ENCODE measurements at regions not wholly inside any gene's neighbourhood (a gene's known extent, or its start where the extent isn't known, plus 50 kb on each side); places are given as distances from the start of the nearest gene placed in this dataset.

GRCh38 chrX:39971760-39972159 lies 126.0 kb downstream of the BCOR start:
- Mint-ChIP-seq H3K9me3 (peaks cover 17% of the 10 kb centered on the region), H3K27me3 (ENCODE audit: insufficient read depth) (peaks cover under 1% of the 10 kb centered on the region), H3K36me3 (ENCODE audit: low read depth) (peaks cover 5% of the 10 kb centered on the region), H3K27ac (no peak overlapping the region), H3K4me3 (no peak overlapping the region), H3K4me1 (ENCODE audit: low read depth) (peaks cover 6% of the 10 kb centered on the region)
- no peak for DNase-seq (ENCODE audit: low spot score)
- intact Hi-C loops (cut with micrococcal nuclease): no loop called here

GRCh38 chrX:39972340-39972739 lies 125.4 kb downstream of the BCOR start:
- H3K36me3 Mint-ChIP-seq (ENCODE audit: low read depth): peaks cover 5% of the 10 kb centered on the region
- intact Hi-C loops (cut with micrococcal nuclease): no loop called here
- no peak overlapping the region for H3K27ac Mint-ChIP-seq
- peaks cover 2% of the 10 kb centered on the region for H3K27me3 Mint-ChIP-seq (ENCODE audit: insufficient read depth)
- no peak for DNase-seq (ENCODE audit: low spot score)
- no peak overlapping the region for H3K4me3 Mint-ChIP-seq
- H3K9me3 Mint-ChIP-seq: peaks cover 17% of the 10 kb centered on the region
- H3K4me1 Mint-ChIP-seq (ENCODE audit: low read depth): peaks cover 6% of the 10 kb centered on the region

GRCh38 chrX:39973810-39974209 lies 123.9 kb downstream of the BCOR start:
- H3K9me3 Mint-ChIP-seq: peaks cover 17% of the 10 kb centered on the region
- peaks cover 2% of the 10 kb centered on the region for H3K27me3 Mint-ChIP-seq (ENCODE audit: insufficient read depth)
- H3K4me1 Mint-ChIP-seq (ENCODE audit: low read depth): peaks cover 13% of the 10 kb centered on the region

GRCh38 chrX:39974270-39974669 lies 123.5 kb downstream of the BCOR start:
- Mint-ChIP-seq H3K36me3 (ENCODE audit: low read depth) (peaks cover 4% of the 10 kb centered on the region), H3K27me3 (ENCODE audit: insufficient read depth) (peaks cover 2% of the 10 kb centered on the region), H3K4me3 (no peak overlapping the region), H3K9me3 (peaks cover 17% of the 10 kb centered on the region), H3K27ac (no peak overlapping the region), H3K4me1 (ENCODE audit: low read depth) (peaks cover 13% of the 10 kb centered on the region)
- intact Hi-C loops (cut with micrococcal nuclease): no loop called here
- DNase-seq (ENCODE audit: low spot score): no peak

More at GRCh38 chrX:39973810-39974209, 123.9 kb downstream of the BCOR start:
- no peak overlapping the region for H3K27ac Mint-ChIP-seq
- no peak overlapping the region for H3K4me3 Mint-ChIP-seq
- intact Hi-C loops (cut with micrococcal nuclease): no loop called here
- H3K36me3 Mint-ChIP-seq (ENCODE audit: low read depth): peaks cover 4% of the 10 kb centered on the region
- no peak for DNase-seq (ENCODE audit: low spot score)

- intact Hi-C loops (cut with micrococcal nuclease): no loop called here
- Mint-ChIP-seq H3K4me3 (no peak overlapping the region), H3K27ac (no peak overlapping the region), H3K4me1 (ENCODE audit: low read depth) (peaks cover 9% of the 10 kb centered on the region), H3K9me3 (peaks cover 17% of the 10 kb centered on the region), H3K27me3 (ENCODE audit: insufficient read depth) (peaks cover 2% of the 10 kb centered on the region), H3K36me3 (ENCODE audit: low read depth) (peaks cover 4% of the 10 kb centered on the region)
- DNase-seq (ENCODE audit: low spot score): no peak
Measured at GRCh38 chrX:39975101-39975925, 122.4 kb downstream of the BCOR start.

- H3K36me3 Mint-ChIP-seq (ENCODE audit: low read depth): no peaks in the 10 kb centered on the region
- peaks cover under 1% of the 10 kb centered on the region for H3K27me3 Mint-ChIP-seq (ENCODE audit: insufficient read depth)
- H3K4me3 Mint-ChIP-seq: no peak overlapping the region
- DNase-seq (ENCODE audit: low spot score): no peak
- intact Hi-C loops (cut with micrococcal nuclease): no loop called here
- no peak overlapping the region for H3K27ac Mint-ChIP-seq
- no peaks in the 10 kb centered on the region for H3K9me3 Mint-ChIP-seq
- peaks cover 7% of the 10 kb centered on the region for H3K4me1 Mint-ChIP-seq (ENCODE audit: low read depth)
Measured at GRCh38 chrX:39981946-39982345, 115.8 kb downstream of the BCOR start.

- H3K27me3 Mint-ChIP-seq (ENCODE audit: insufficient read depth): no peaks in the 10 kb centered on the region
- peaks cover 5% of the 10 kb centered on the region for H3K4me1 Mint-ChIP-seq (ENCODE audit: low read depth)
- no peak overlapping the region for H3K4me3 Mint-ChIP-seq
- DNase-seq (ENCODE audit: low spot score): no peak
- no peaks in the 10 kb centered on the region for H3K9me3 Mint-ChIP-seq
- H3K27ac Mint-ChIP-seq: no peak overlapping the region
- no peaks in the 10 kb centered on the region for H3K36me3 Mint-ChIP-seq (ENCODE audit: low read depth)
- intact Hi-C loops (cut with micrococcal nuclease): no loop called here
Measured at GRCh38 chrX:39982948-39983347, 114.8 kb downstream of the BCOR start.

GRCh38 chrX:39983715-39984114 lies 114.0 kb downstream of the BCOR start:
- Mint-ChIP-seq H3K4me3 (no peak overlapping the region), H3K36me3 (ENCODE audit: low read depth) (no peaks in the 10 kb centered on the region), H3K4me1 (ENCODE audit: low read depth) (no peaks in the 10 kb centered on the region), H3K27me3 (ENCODE audit: insufficient read depth) (no peaks in the 10 kb centered on the region), H3K9me3 (no peaks in the 10 kb centered on the region), H3K27ac (no peak overlapping the region)
- intact Hi-C loops (cut with micrococcal nuclease): no loop called here
- no peak for DNase-seq (ENCODE audit: low spot score)

- intact Hi-C loops (cut with micrococcal nuclease): no loop called here
- Mint-ChIP-seq H3K27ac (no peak overlapping the region), H3K27me3 (ENCODE audit: insufficient read depth) (no peaks in the 10 kb centered on the region), H3K36me3 (ENCODE audit: low read depth) (no peaks in the 10 kb centered on the region), H3K9me3 (no peaks in the 10 kb centered on the region), H3K4me1 (ENCODE audit: low read depth) (no peaks in the 10 kb centered on the region), H3K4me3 (no peak overlapping the region)
- DNase-seq (ENCODE audit: low spot score): no peak
Measured at GRCh38 chrX:39984191-39984956, 113.4 kb downstream of the BCOR start.

- intact Hi-C loops (cut with micrococcal nuclease): no loop called here
- Mint-ChIP-seq H3K36me3 (ENCODE audit: low read depth) (no peaks in the 10 kb centered on the region), H3K4me3 (no peak overlapping the region), H3K4me1 (ENCODE audit: low read depth) (no peaks in the 10 kb centered on the region), H3K27ac (no peak overlapping the region), H3K27me3 (ENCODE audit: insufficient read depth) (no peaks in the 10 kb centered on the region), H3K9me3 (no peaks in the 10 kb centered on the region)
- no peak for DNase-seq (ENCODE audit: low spot score)
Measured at GRCh38 chrX:39985071-39985470, 112.7 kb downstream of the BCOR start.

GRCh38 chrX:39985551-39985950 lies 112.2 kb downstream of the BCOR start:
- no peak overlapping the region for H3K4me3 Mint-ChIP-seq
- no peaks in the 10 kb centered on the region for H3K27me3 Mint-ChIP-seq (ENCODE audit: insufficient read depth)
- no peak for DNase-seq (ENCODE audit: low spot score)
- H3K27ac Mint-ChIP-seq: no peak overlapping the region
- no peaks in the 10 kb centered on the region for H3K4me1 Mint-ChIP-seq (ENCODE audit: low read depth)
- intact Hi-C loops (cut with micrococcal nuclease): no loop called here
- no peaks in the 10 kb centered on the region for H3K36me3 Mint-ChIP-seq (ENCODE audit: low read depth)
- no peaks in the 10 kb centered on the region for H3K9me3 Mint-ChIP-seq

- H3K27me3 Mint-ChIP-seq (ENCODE audit: insufficient read depth): peaks cover 3% of the 10 kb centered on the region
- no peak overlapping the region for H3K27ac Mint-ChIP-seq
- no peak overlapping the region for H3K4me3 Mint-ChIP-seq
- no peak for DNase-seq (ENCODE audit: low spot score)
- H3K9me3 Mint-ChIP-seq: no peaks in the 10 kb centered on the region
- peaks cover 5% of the 10 kb centered on the region for H3K4me1 Mint-ChIP-seq (ENCODE audit: low read depth)
- intact Hi-C loops (cut with micrococcal nuclease): no loop called here
- no peaks in the 10 kb centered on the region for H3K36me3 Mint-ChIP-seq (ENCODE audit: low read depth)
Measured at GRCh38 chrX:39988496-39988895, 109.3 kb downstream of the BCOR start.

- H3K4me3 Mint-ChIP-seq: no peak overlapping the region
- H3K27me3 Mint-ChIP-seq (ENCODE audit: insufficient read depth): peaks cover 4% of the 10 kb centered on the region
- no peak for DNase-seq (ENCODE audit: low spot score)
- H3K36me3 Mint-ChIP-seq (ENCODE audit: low read depth): no peaks in the 10 kb centered on the region
- intact Hi-C loops (cut with micrococcal nuclease): no loop called here
- H3K4me1 Mint-ChIP-seq (ENCODE audit: low read depth): peaks cover 5% of the 10 kb centered on the region
- H3K27ac Mint-ChIP-seq: no peak overlapping the region
- H3K9me3 Mint-ChIP-seq: no peaks in the 10 kb centered on the region
Measured at GRCh38 chrX:39990388-39990787, 107.4 kb downstream of the BCOR start.
